T-helper 2 cell treated with Interferon-gamma antibody and Interleukin-4, amounts not matched to agents 5 μg/mL and 100 μg/mL, for 36 hours (primary cell): ENCODE measurements at regions not wholly inside any gene's neighbourhood (a gene's known extent, or its start where the extent isn't known, plus 50 kb on each side); places are given as distances from the start of the nearest gene placed in this dataset.
"Not testable (repeated sequence)": the region's sequence is repeated elsewhere in the genome, so short reads cannot be mapped to it uniquely, and the experiment has no call there.

Source experiments
- DNase-seq: peaks from one replicate; pipeline ENCODE4 v3.0.0; 2021; ENCODE audit warnings: low spot score
- H3K27ac Mint-ChIP-seq: one replicate; pipeline ENCODE4 v1.8.0; 2021; ENCODE audit warnings: mild to moderate bottlenecking, mixed read lengths
- H3K27me3 Mint-ChIP-seq: one replicate; pipeline ENCODE4 v1.8.0; 2021; ENCODE audit warnings: low read depth, mixed read lengths
- H3K36me3 Mint-ChIP-seq: one replicate; pipeline ENCODE4 v1.8.0; 2021; ENCODE audit warnings: low read depth, mixed read lengths
- H3K4me1 Mint-ChIP-seq: one replicate; pipeline ENCODE4 v1.8.0; 2021; ENCODE audit warnings: low read depth, mixed read lengths
- H3K4me3 Mint-ChIP-seq: one replicate; pipeline ENCODE4 v1.8.0; 2022; ENCODE audit warnings: mild to moderate bottlenecking, moderate library complexity, mixed read lengths
- H3K9me3 Mint-ChIP-seq: one replicate; pipeline ENCODE4 v1.8.0; 2021; ENCODE audit warnings: mixed read lengths

DNA sequence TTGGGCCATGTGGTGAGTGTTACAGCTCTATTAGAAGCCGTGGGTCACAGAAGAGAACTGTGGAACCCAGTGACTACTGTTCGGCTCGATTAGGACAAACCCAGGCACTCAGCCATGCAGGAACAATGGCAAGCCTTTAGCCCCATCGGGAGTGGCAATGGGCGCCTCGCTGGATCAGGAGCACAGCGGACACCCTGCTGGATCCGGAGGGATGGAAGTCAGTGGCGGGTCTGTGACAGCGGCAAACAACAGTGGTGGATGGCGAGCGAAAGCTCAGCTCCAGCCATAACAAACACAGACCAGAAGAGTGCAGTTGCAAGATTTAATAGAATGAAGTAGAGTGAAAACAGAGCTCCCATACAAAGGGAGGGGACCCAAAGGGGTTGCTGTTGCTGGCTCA, 297.8 kb downstream of the ZPLD1 start:
- not testable (repeated sequence) for H3K9me3 Mint-ChIP-seq, H3K4me1 Mint-ChIP-seq, DNase-seq

DNA sequence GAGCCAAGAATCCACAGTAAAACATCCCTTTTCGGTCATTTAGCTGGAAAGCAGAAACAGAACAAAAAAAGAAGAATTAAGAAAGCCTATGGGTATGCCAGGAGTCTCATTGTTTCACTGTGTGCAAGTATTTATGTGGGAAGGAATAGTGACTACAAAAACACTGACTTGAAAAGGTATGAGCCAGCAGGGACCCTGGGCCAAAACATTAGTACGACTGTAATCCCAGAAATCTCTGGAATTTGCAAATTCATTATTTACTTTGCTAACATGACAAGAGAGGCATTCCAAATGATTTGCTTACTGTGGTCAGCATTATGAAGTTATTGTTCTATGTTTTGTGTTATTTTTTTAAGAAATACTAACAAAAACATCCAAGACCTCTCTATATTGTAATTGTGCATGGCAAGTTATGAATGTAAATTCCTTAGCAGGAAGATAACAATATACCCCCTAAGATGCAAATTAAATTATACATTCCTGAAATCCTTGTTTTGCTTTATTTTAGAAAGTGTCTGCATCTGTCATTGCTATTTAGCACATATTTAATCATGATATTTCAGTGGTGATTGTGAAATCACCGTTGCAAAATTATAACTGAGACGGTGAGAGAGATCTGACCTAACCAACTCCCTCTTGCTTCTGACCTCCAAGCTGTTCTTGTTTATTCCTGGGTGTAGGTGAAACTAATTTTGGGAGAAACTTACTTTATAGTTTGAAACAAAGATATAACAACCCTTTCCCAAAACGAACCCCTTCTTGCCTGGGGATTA, 299.2 kb downstream of the ZPLD1 start:
- Mint-ChIP-seq H3K4me3 (no peak overlapping the region), H3K27ac (no peak overlapping the region), H3K4me1 (no peaks in the 10 kb centered on the region), H3K36me3 (no peaks in the 10 kb centered on the region), H3K9me3 (no peaks in the 10 kb centered on the region), H3K27me3 (no peaks in the 10 kb centered on the region)
- DNase-seq = no peak

More for the DNA sequence above, 297.8 kb downstream of the ZPLD1 start:
- H3K4me3 Mint-ChIP-seq, H3K36me3 Mint-ChIP-seq, H3K27ac Mint-ChIP-seq, H3K27me3 Mint-ChIP-seq: not testable (repeated sequence)

DNA sequence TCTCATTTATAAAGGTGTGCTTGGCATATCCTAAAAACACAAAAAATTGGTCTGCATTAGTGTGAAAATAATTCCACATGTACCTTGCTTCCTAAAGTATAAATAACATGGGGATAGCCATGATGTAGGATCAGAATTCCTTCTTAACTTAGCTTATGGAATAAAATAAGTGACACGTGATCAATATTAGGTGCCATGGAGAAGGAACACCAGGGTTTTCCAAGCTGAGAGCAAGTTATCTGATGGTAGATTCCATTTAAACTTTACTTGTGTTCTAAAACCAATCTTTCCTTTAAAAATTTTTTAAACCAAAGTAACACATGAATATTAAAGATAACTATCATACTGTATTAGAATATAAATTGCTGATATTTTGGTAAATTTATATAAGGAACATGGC, 300.5 kb downstream of the ZPLD1 start:
- H3K4me3 Mint-ChIP-seq = no peak overlapping the region
- H3K27me3 Mint-ChIP-seq = no peaks in the 10 kb centered on the region
- H3K27ac Mint-ChIP-seq = no peak overlapping the region
- no peaks in the 10 kb centered on the region for H3K36me3 Mint-ChIP-seq
- H3K9me3 Mint-ChIP-seq = no peaks in the 10 kb centered on the region
- H3K4me1 Mint-ChIP-seq = no peaks in the 10 kb centered on the region
- DNase-seq = no peak

DNA sequence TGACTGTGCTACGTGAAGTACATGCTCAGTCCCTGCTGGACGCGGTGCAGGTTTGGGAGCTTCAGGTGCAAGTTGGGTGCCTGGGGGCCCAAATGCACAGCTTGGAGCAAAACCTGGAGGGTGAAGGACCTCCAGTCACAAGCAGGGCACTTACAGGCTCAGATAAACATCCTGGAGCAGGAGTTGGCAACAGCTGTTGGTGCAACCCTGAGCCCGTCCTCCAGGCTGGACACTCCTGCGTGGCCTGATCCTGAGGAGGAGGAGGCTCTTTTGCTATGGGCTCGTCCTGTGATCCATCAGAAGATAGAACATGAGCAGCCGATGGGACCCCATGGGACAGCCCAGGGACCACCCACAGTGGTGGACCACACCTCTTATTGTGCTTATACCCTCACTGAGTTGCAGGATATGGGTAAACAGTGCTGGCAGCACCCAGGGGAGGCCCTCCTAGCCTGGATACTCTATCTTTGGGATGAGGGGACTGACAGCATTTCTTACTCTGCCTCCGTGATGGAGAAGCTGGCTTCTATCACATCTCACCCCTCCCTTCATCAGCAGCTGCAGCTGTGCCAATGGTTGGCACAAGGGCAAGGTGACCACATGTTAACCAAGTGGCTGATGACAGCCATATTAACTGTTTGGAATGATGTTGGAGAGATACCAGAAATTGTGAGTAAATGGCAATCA, 301.6 kb downstream of the ZPLD1 start:
- no peak for DNase-seq
- H3K36me3 Mint-ChIP-seq = no peaks in the 10 kb centered on the region
- no peak overlapping the region for H3K4me3 Mint-ChIP-seq
- H3K27me3 Mint-ChIP-seq = no peaks in the 10 kb centered on the region
- no peaks in the 10 kb centered on the region for H3K9me3 Mint-ChIP-seq
- H3K4me1 Mint-ChIP-seq = no peaks in the 10 kb centered on the region
- no peak overlapping the region for H3K27ac Mint-ChIP-seq

DNA sequence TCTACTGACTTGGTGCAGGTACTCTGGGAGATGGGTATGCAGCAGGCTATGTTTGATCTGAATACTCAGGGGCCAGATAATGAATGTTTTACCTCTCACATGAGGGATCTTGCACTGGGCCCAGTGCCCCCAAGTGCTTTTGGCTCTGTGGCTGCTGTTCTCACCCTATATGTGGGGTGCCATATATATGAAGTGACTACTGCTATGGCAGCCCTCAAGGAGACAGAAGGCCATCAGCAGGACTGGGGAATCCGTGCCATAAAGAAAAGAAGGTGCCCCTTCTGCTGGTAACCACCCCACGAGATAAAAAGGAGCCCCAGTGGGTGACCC, 302.1 kb downstream of the ZPLD1 start:
- Mint-ChIP-seq H3K4me1 (no peaks in the 10 kb centered on the region), H3K4me3 (no peak overlapping the region), H3K27ac (no peak overlapping the region), H3K27me3 (no peaks in the 10 kb centered on the region), H3K9me3 (no peaks in the 10 kb centered on the region), H3K36me3 (no peaks in the 10 kb centered on the region)
- DNase-seq = no peak

DNA sequence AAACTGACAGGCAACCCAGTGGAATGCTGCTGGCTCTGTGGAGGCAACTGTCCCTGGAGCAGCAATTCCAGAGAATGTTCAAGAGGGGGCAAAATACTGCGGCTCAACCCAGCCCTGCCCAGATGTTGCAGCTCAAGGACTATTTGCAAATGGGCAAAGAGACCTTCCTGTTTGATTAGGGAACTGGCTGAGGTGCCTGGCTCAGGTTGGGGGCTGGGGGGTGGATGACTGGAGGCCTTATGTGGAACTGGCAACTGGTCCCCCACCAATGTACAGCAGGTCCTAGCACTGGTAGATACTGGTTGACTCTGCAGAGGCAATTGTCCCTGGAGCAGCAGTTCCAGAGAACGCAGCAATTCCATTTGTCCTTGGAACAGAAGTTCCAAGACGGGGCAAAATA, 302.5 kb downstream of the ZPLD1 start:
- DNase-seq = no peak
- H3K9me3 Mint-ChIP-seq = no peaks in the 10 kb centered on the region
- H3K4me3 Mint-ChIP-seq = no peak overlapping the region
- no peaks in the 10 kb centered on the region for H3K36me3 Mint-ChIP-seq
- no peaks in the 10 kb centered on the region for H3K27me3 Mint-ChIP-seq
- no peak overlapping the region for H3K27ac Mint-ChIP-seq
- H3K4me1 Mint-ChIP-seq = no peaks in the 10 kb centered on the region

DNA sequence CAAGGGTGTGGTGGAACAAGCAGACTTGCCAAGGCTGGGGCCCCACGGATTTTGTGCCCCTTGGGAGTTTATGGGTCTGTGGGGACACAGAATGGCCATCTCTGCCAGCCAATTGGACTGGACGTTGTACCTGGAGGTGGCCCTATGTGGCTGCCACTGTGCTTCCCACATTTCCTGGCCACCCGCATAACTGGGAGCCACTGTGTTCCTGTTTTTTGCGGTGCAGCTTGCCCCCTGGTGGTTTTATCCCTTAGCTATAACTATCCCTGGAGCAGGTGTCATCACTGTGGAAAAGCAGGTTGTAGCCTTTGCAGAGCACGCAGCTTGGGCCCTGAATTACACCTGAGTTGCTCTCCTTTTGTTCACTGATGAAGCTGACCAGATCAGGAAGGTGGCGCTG, 306.3 kb downstream of the ZPLD1 start:
- Mint-ChIP-seq H3K4me1 (no peaks in the 10 kb centered on the region), H3K36me3 (no peaks in the 10 kb centered on the region), H3K27ac (no peak overlapping the region), H3K4me3 (no peak overlapping the region), H3K9me3 (no peaks in the 10 kb centered on the region), H3K27me3 (no peaks in the 10 kb centered on the region)
- no peak for DNase-seq

DNA sequence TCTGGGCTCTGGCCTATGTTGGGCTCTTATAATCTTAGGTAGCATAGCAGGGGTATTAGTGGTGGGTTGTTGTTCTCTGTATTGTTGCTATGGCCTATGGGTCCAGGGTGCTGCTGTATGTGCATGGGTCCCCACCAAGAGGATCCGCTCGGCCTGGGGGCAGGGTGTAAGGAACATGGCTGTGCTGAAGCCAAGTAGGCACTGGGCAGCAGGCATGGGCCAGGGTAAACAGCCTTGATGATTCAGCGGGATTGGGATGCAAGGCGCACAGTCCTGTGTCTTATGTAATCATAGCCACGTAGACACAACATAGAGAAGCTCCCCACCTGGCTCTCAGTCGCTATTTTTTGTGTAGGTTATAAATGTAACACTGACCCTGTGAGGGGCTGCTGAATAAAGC, 306.9 kb downstream of the ZPLD1 start:
- H3K27me3 Mint-ChIP-seq = no peaks in the 10 kb centered on the region
- no peak overlapping the region for H3K4me3 Mint-ChIP-seq
- H3K4me1 Mint-ChIP-seq = no peaks in the 10 kb centered on the region
- no peak overlapping the region for H3K27ac Mint-ChIP-seq
- no peaks in the 10 kb centered on the region for H3K9me3 Mint-ChIP-seq
- H3K36me3 Mint-ChIP-seq = no peaks in the 10 kb centered on the region
- no peak for DNase-seq

DNA sequence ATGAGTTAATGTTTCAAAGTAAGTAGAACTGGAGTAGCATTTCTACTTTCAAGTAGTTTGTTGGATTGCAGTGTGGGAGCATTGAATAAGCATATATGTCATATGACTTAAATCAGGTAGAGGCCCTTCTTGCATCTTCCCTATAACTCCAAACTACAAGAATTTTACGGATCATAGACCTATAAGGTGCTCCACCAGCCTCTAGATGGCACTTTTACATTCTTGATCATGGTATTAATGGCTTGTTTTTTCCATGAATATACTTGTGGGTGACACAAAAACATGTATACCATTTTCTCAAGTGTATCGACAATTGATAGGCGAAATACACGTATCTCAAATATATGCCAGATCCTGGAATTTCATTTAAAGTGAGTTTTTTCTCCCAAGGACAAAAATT, 311.1 kb downstream of the ZPLD1 start:
- H3K27ac Mint-ChIP-seq = no peak overlapping the region

DNA sequence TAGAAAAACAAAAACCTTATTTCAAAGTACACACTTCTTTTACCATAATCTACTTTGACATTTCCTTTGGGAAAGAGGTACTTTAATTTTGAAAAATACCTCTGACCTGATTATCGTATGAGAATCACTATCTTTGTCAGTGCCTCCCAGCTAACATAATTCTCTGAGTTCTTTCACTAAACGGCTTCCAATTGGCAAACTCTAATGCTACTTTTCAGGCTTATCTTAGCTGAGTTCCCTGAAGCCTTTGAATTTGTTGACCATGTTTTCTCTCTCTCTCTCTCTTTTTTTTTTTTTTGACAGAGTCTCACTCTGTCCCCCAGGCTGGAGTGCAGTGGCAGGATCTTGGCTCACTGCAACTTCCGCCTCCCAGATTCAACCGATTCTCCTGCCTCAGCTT, 312.8 kb downstream of the ZPLD1 start:
- no peak for DNase-seq

More for the DNA sequence above, 311.1 kb downstream of the ZPLD1 start:
- Mint-ChIP-seq H3K9me3 (no peaks in the 10 kb centered on the region), H3K36me3 (no peaks in the 10 kb centered on the region), H3K4me3 (no peak overlapping the region), H3K27me3 (no peaks in the 10 kb centered on the region), H3K4me1 (no peaks in the 10 kb centered on the region)
- DNase-seq = no peak

DNA sequence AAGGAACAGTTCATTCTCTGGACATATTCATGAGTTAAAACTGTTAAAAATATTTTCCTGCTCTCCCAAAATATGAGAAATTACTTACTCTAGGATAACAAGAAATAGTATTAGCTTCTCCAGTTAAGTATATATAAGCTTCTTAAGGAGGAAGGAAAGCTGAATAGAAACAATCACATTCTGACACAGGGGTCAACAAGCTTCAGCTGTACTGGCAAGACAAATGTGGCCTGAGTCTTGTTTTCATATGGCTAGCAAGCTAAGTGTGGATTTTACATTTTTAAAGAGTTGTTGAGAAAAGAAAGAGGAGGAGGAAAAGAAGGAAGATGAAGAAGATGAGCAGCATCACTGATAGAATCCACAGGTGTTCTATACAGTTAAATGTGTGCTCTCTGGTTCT, 313.8 kb downstream of the ZPLD1 start:
- H3K27ac Mint-ChIP-seq = no peak overlapping the region
- H3K4me1 Mint-ChIP-seq = no peaks in the 10 kb centered on the region

More for the DNA sequence above, 312.8 kb downstream of the ZPLD1 start:
- no peaks in the 10 kb centered on the region for H3K27me3 Mint-ChIP-seq
- H3K4me1 Mint-ChIP-seq = no peaks in the 10 kb centered on the region
- H3K4me3 Mint-ChIP-seq = no peak overlapping the region
- no peaks in the 10 kb centered on the region for H3K9me3 Mint-ChIP-seq
- no peak overlapping the region for H3K27ac Mint-ChIP-seq
- H3K36me3 Mint-ChIP-seq = no peaks in the 10 kb centered on the region

DNA sequence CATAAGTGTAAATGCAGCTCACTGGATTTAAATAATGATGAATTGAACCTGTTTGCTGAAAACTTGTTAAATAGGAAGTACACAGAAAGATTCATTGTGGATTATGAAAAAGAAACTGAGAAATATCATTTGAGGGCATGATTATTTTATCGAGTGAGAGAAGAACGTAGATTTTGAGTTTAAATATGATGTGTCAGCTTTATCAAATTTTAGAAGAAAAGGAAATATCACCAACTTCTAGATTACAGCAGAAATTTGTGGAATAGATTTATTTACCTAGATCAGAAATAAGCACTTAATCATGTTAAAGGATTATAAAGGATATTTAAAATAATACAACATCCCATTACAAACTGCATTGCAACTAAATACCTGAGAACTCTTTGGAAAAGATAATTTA, 315.5 kb downstream of the ZPLD1 start:
- Mint-ChIP-seq H3K4me1 (no peaks in the 10 kb centered on the region), H3K27ac (no peak overlapping the region), H3K36me3 (no peaks in the 10 kb centered on the region), H3K9me3 (no peaks in the 10 kb centered on the region), H3K27me3 (no peaks in the 10 kb centered on the region), H3K4me3 (no peak overlapping the region)
- DNase-seq = no peak

More for the DNA sequence above, 313.8 kb downstream of the ZPLD1 start:
- no peaks in the 10 kb centered on the region for H3K36me3 Mint-ChIP-seq
- H3K27me3 Mint-ChIP-seq = no peaks in the 10 kb centered on the region
- H3K9me3 Mint-ChIP-seq = no peaks in the 10 kb centered on the region
- no peak overlapping the region for H3K4me3 Mint-ChIP-seq
- DNase-seq = no peak

DNA sequence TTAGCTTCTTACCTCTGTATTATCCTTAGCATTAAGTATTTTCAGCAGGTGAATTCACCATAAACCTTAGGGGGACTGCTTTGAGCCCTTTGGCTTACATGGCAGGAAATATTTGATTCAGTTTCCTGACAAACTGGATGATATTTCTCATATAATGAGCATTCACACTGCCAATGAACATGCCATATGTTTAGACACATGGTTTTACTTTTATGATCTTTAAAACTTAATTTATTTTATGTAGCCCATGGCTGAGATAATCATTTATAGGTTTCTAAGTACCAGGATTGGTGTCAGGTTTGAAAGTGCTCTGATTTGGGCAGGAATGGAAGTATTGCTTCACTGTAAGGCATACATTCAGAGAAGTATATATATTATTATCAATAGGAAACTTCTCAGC, 319.1 kb downstream of the ZPLD1 start:
- H3K27me3 Mint-ChIP-seq = no peaks in the 10 kb centered on the region
- no peak for DNase-seq
- no peaks in the 10 kb centered on the region for H3K4me1 Mint-ChIP-seq
- H3K4me3 Mint-ChIP-seq = no peak overlapping the region
- H3K9me3 Mint-ChIP-seq = no peaks in the 10 kb centered on the region
- no peak overlapping the region for H3K27ac Mint-ChIP-seq
- no peaks in the 10 kb centered on the region for H3K36me3 Mint-ChIP-seq

DNA sequence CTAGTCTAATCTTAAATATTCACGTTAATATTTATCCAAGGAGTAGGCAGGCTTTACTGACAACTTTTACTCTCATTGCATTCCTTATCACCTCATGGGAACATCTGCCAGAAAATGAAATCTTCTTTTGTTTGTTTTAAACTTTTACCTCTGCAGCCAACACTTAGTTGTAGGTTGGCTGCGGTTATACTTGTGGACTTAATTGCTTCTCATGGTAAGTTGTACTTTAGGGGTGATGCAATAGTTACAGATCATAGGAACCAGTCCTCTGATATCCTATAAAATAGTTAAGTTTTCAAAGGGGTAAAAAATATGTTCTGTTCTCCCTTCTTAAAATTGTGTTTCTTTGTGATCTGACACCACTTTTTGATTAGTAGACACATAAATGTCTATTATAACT, 321.9 kb downstream of the ZPLD1 start:
- no peak overlapping the region for H3K4me3 Mint-ChIP-seq
- H3K9me3 Mint-ChIP-seq = no peaks in the 10 kb centered on the region
- no peak overlapping the region for H3K27ac Mint-ChIP-seq
- H3K36me3 Mint-ChIP-seq = no peaks in the 10 kb centered on the region
- H3K27me3 Mint-ChIP-seq = no peaks in the 10 kb centered on the region
- H3K4me1 Mint-ChIP-seq = no peaks in the 10 kb centered on the region
- no peak for DNase-seq

DNA sequence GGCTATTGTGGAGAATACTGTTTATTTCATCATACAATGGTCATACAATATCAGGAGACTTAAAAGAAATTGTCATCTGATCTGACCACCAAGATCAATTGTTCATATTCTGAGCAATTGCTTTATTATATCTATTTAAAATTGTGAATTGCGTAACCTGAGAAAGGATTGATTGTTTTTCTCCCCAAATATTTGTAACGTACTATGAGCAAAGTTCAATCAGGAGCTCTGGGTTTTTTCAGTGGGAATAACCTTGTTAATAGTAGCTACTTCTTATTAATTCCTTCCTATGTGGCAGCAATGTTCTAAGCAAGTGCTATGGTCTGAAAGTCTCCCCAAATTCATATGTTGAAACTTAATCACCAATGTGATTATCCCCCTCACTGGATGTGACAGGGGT, 323.1 kb downstream of the ZPLD1 start:
- DNase-seq = no peak
- H3K27ac Mint-ChIP-seq = no peak overlapping the region
- H3K9me3 Mint-ChIP-seq = no peaks in the 10 kb centered on the region
- no peaks in the 10 kb centered on the region for H3K4me1 Mint-ChIP-seq
- no peaks in the 10 kb centered on the region for H3K27me3 Mint-ChIP-seq
- H3K36me3 Mint-ChIP-seq = no peaks in the 10 kb centered on the region
- H3K4me3 Mint-ChIP-seq = no peak overlapping the region
